ENCODE measurements at regions not wholly inside any gene's neighbourhood (a gene's known extent, or its start where the extent isn't known, plus 50 kb on each side); places are given as distances from the start of the nearest gene placed in this dataset.

DNA sequence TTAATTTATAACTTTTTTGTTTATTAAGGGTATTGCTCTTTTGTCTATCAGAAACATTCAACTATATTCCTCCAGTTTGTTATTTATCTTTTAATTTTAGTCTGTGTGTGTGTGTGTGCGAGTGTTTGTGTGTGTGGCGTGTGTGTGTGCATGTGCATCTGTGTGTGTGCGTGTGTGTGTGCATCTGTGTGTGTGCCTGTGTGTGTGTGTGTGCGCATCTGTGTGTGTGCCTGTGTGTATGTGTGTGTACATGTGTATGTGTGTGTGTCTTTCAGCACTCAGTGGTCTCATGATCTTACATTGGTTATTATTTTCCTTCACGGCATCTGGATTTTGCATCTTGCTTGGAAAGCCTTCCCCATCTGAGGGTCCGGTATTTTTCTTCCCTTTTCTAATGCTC is 281.1 kb upstream of the RTL1 start:
- in situ Hi-C loops (cut with HindIII; ENCODE audit: low pct_unique_long_range_greater_than_20kb, low sequenced_read_pairs): no loop called here
- CTCF ChIA-PET: no interaction called here
- Histone ChIP-seq H3K4me3 (ENCODE audit: low read depth in 2 of 2, low read length in 2 of 2) (no peak overlapping the region), H3K9me3 (ENCODE audit: control insufficient read depth, insufficient read depth, low read depth, low read length) (no peaks in the 10 kb centered on the region), H3K4me1 (ENCODE audit: control insufficient read depth, insufficient read depth, low read length) (no peaks in the 10 kb centered on the region), H3K27me3 (ENCODE audit: control insufficient read depth, insufficient read depth, low read length) (no peaks in the 10 kb centered on the region), H3K27ac (ENCODE audit: low read length) (no peak overlapping the region), H3K36me3 (ENCODE audit: control insufficient read depth, insufficient read depth, low read length) (no peaks in the 10 kb centered on the region)
- intact Hi-C loops (cut with micrococcal nuclease; ENCODE audit: unreplicated experiment): no loop called here
- ATAC-seq: no peak
- DNase-seq (ENCODE audit: low read depth, low spot score): no peak
- no TSS peak for BruUV-seq (replicated peaks)
- POLR2A ChIA-PET: no interaction called here
- TF ChIP-seq TCF7L2 (IDR thresholded peaks at IDR 0.05; ENCODE audit: low read depth, low read length) (no peak), SIN3A (IDR thresholded peaks at IDR 0.05; ENCODE audit: borderline replicate concordance, insufficient read depth, low read depth, low read length) (no peak), POLR2AphosphoS5 (IDR thresholded peaks at IDR 0.05; ENCODE audit: low read depth, low read length) (no peak)
- TF ChIP-seq, protein P1, sequence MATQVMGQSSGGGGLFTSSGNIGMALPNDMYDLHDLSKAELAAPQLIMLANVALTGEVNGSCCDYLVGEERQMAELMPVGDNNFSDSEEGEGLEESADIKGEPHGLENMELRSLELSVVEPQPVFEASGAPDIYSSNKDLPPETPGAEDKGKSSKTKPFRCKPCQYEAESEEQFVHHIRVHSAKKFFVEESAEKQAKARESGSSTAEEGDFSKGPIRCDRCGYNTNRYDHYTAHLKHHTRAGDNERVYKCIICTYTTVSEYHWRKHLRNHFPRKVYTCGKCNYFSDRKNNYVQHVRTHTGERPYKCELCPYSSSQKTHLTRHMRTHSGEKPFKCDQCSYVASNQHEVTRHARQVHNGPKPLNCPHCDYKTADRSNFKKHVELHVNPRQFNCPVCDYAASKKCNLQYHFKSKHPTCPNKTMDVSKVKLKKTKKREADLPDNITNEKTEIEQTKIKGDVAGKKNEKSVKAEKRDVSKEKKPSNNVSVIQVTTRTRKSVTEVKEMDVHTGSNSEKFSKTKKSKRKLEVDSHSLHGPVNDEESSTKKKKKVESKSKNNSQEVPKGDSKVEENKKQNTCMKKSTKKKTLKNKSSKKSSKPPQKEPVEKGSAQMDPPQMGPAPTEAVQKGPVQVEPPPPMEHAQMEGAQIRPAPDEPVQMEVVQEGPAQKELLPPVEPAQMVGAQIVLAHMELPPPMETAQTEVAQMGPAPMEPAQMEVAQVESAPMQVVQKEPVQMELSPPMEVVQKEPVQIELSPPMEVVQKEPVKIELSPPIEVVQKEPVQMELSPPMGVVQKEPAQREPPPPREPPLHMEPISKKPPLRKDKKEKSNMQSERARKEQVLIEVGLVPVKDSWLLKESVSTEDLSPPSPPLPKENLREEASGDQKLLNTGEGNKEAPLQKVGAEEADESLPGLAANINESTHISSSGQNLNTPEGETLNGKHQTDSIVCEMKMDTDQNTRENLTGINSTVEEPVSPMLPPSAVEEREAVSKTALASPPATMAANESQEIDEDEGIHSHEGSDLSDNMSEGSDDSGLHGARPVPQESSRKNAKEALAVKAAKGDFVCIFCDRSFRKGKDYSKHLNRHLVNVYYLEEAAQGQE (IDR thresholded peaks at IDR 0.05; ENCODE audit: insufficient read depth in 1 of 2, low read depth in 2 of 2, low read length in 1 of 2): no peak
- TF ChIP-seq, protein P2, sequence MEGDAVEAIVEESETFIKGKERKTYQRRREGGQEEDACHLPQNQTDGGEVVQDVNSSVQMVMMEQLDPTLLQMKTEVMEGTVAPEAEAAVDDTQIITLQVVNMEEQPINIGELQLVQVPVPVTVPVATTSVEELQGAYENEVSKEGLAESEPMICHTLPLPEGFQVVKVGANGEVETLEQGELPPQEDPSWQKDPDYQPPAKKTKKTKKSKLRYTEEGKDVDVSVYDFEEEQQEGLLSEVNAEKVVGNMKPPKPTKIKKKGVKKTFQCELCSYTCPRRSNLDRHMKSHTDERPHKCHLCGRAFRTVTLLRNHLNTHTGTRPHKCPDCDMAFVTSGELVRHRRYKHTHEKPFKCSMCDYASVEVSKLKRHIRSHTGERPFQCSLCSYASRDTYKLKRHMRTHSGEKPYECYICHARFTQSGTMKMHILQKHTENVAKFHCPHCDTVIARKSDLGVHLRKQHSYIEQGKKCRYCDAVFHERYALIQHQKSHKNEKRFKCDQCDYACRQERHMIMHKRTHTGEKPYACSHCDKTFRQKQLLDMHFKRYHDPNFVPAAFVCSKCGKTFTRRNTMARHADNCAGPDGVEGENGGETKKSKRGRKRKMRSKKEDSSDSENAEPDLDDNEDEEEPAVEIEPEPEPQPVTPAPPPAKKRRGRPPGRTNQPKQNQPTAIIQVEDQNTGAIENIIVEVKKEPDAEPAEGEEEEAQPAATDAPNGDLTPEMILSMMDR (IDR thresholded peaks at IDR 0.05): no peak

DNA sequence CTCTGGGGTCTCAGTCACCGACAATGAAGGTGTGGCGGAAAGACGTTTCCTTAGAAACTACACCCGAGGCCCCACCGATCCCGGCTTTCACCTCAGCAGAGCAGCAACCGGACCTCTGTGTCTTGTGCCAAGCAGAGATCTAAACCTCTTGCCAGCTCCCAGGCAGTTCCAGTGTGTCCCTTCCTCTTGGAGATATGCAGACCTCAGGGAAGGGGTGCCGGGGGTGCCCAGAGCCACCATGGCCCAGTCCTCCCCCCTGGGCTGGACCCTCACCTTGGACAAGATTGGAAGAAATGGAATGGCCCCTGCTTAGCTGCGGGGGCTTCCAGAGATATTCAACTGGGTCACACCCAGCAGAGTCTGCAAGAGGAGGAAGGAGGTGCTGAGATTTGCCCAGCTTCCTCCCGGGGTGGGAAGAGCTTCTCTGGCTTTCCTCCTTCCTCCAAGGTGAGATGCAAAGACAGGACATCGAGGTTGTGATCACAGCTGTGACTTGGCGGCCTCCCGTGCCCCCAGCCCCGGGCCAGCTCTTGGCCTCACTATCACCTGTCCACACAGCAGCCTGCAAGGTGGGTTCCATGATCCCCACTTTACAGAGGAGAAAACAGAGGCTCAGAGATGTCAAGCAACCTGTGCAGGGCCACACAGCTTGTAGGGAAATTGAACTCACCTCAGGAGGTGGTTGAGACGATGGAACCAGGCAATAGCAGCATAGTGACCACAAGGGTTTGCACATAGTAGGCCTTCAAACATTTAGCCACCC is 281.7 kb upstream of the RTL1 start:
- H3K9me3 ChIP-seq (ENCODE audit: control insufficient read depth, insufficient read depth, low read depth, low read length): no peaks in the 10 kb centered on the region
- no peak overlapping the region for H3K4me3 ChIP-seq (ENCODE audit: low read depth in 2 of 2, low read length in 2 of 2)
- H3K27ac ChIP-seq (ENCODE audit: low read length): no peak overlapping the region
- ATAC-seq (no peak), DNase-seq (ENCODE audit: low read depth, low spot score) (no peak)
- no peaks in the 10 kb centered on the region for H3K4me1 ChIP-seq (ENCODE audit: control insufficient read depth, insufficient read depth, low read length)
- ChIA-PET POLR2A (no interaction called here), CTCF (no interaction called here)
- no peaks in the 10 kb centered on the region for H3K36me3 ChIP-seq (ENCODE audit: control insufficient read depth, insufficient read depth, low read length)
- H3K27me3 ChIP-seq (ENCODE audit: control insufficient read depth, insufficient read depth, low read length): no peaks in the 10 kb centered on the region; the same call in 1 of the 2 replicates
- intact Hi-C loops (cut with micrococcal nuclease; ENCODE audit: unreplicated experiment) (no loop called here), in situ Hi-C loops (cut with HindIII; ENCODE audit: low pct_unique_long_range_greater_than_20kb, low sequenced_read_pairs) (no loop called here)
- BruUV-seq (replicated peaks): no TSS peak
- TF ChIP-seq SIN3A (IDR thresholded peaks at IDR 0.05; ENCODE audit: borderline replicate concordance, insufficient read depth, low read depth, low read length) (no peak), TCF7L2 (IDR thresholded peaks at IDR 0.05; ENCODE audit: low read depth, low read length) (no peak), POLR2AphosphoS5 (IDR thresholded peaks at IDR 0.05; ENCODE audit: low read depth, low read length) (no peak)
- TF ChIP-seq, protein P2 (IDR thresholded peaks at IDR 0.05): no peak
- TF ChIP-seq, protein P1 (IDR thresholded peaks at IDR 0.05; ENCODE audit: insufficient read depth in 1 of 2, low read depth in 2 of 2, low read length in 1 of 2): no peak

Measured in Panc1 (cell line).